ENCODE measurements at regions not wholly inside any gene's neighbourhood (a gene's known extent, or its start where the extent isn't known, plus 50 kb on each side); places are given as distances from the start of the nearest gene placed in this dataset.

- DNase-seq, result no peak
Measured at GRCh38 chr4:176014583-176015108, 51.0 kb upstream of the WDR17 start.
